Common myeloid progenitor, CD34-positive (primary cell): ENCODE measurements at regions not wholly inside any gene's neighbourhood (a gene's known extent, or its start where the extent isn't known, plus 50 kb on each side); places are given as distances from the start of the nearest gene placed in this dataset.

ENCODE experiments used
- CTCF ChIA-PET: fragments of 350-600 bp; sonication (Branson Sonifier 250); formaldehyde crosslinking; loops from one replicate; lab custom pipeline; 2021; ENCODE audit warnings: antibody characterized with exemption; lab: Charles Lee
- POLR2A ChIA-PET: fragments of 350-600 bp; sonication (Branson Sonifier 250); formaldehyde crosslinking; loops from one replicate; lab custom pipeline; 2021; ENCODE audit warnings: antibody characterized with exemption; lab: Charles Lee
- DNase-seq, 3 donors: peaks; one replicate each; pipeline versions ENCODE4 v3.0.0 to v3.0.0-alpha.2; 2013
- H3K27ac ChIP-seq, 2 experiments: 1 replicate in 1 of 2; 2 replicates in 1 of 2; pipeline ENCODE4 v1.7.0; 2013; ENCODE audit warnings: inconsistent platforms in 2 of 2, low read length in 2 of 2, mild to moderate bottlenecking in 2 of 2, low read depth in 1 of 2, moderate library complexity in 1 of 2; ENCODE audit not compliant: severe bottlenecking in 2 of 2, insufficient read depth in 1 of 2, poor library complexity in 1 of 2
- H3K27me3 ChIP-seq, 5 experiments: replicated peaks in 2 of 5; 1 replicate in 3 of 5; 2 replicates in 2 of 5; pipeline versions ENCODE4 v1.6.1 to v1.7.0; 2013; ENCODE audit warnings: low read length in 4 of 5, mild to moderate bottlenecking in 2 of 5, moderate library complexity in 2 of 5, inconsistent platforms in 1 of 5; ENCODE audit not compliant: insufficient read depth in 5 of 5, control insufficient read depth in 4 of 5
- H3K36me3 ChIP-seq, 4 experiments: 1 replicate in 2 of 4; 2 replicates in 2 of 4; pipeline versions ENCODE4 v1.6.1 to v1.7.0; 2013; ENCODE audit warnings: low read length in 3 of 4, control low read depth in 1 of 4, mild to moderate bottlenecking in 1 of 4; ENCODE audit not compliant: control insufficient read depth in 4 of 4, insufficient read depth in 4 of 4
- H3K4me1 ChIP-seq, 4 experiments: 1 replicate in 3 of 4; 2 replicates in 1 of 4; pipeline versions ENCODE4 v1.6.1 to v1.7.1; 2013; ENCODE audit warnings: low read length in 3 of 4, mild to moderate bottlenecking in 3 of 4, control low read depth in 1 of 4, inconsistent platforms in 1 of 4, moderate library complexity in 1 of 4; ENCODE audit not compliant: control insufficient read depth in 4 of 4, insufficient read depth in 4 of 4; ENCODE audit errors: control extremely low read depth in 1 of 4
- H3K4me3 ChIP-seq, 7 experiments: 1 replicate in 4 of 7; 2 replicates in 3 of 7; pipeline versions ENCODE4 v1.5.1 to v1.7.0; 2013; ENCODE audit warnings: mild to moderate bottlenecking in 7 of 7, low read length in 6 of 7, moderate library complexity in 6 of 7, inconsistent platforms in 2 of 7, low read depth in 2 of 7, control low read depth in 1 of 7; ENCODE audit not compliant: insufficient read depth in 4 of 7, control insufficient read depth in 1 of 7; ENCODE audit errors: extremely low read depth in 1 of 7
- H3K9me3 ChIP-seq, 5 experiments: 1 replicate in 4 of 5; 2 replicates in 1 of 5; pipeline versions ENCODE4 v1.6.1 to v1.7.1; 2013; ENCODE audit warnings: low read length in 4 of 5, mild to moderate bottlenecking in 2 of 5, inconsistent platforms in 1 of 5, low read depth in 1 of 5, moderate library complexity in 1 of 5; ENCODE audit not compliant: control insufficient read depth in 4 of 5, insufficient read depth in 2 of 5; ENCODE audit errors: control extremely low read depth in 1 of 5
- WGBS: methylation state at CpG from one replicate; pipeline ENCODE4 v1.1.5; 2013; ENCODE audit not compliant: insufficient coverage; 5-methylcytosine and 5-hydroxymethylcytosine counted together

GRCh38 chrX:113274345-113274744 lies 433.7 kb upstream of the AMOT start:
- ChIA-PET POLR2A (no interaction called here), CTCF (no interaction called here)
- no peaks in the 10 kb centered on the region for H3K27me3 ChIP-seq
- whole genome bisulfite sequencing = 60% methylated on average over 2 of the region's 5 CpGs
- H3K4me1 ChIP-seq = peaks cover 0 to 3% (median 0%) of the 10 kb centered on the region in 4 experiments
- no peak overlapping the region for H3K4me3 ChIP-seq
- DNase-seq = no peak
- H3K9me3 ChIP-seq = no peaks in the 10 kb centered on the region
- no peak overlapping the region for H3K27ac ChIP-seq
- no peaks in the 10 kb centered on the region for H3K36me3 ChIP-seq

GRCh38 chrX:113269203-113269602 lies 428.6 kb upstream of the AMOT start:
- Histone ChIP-seq H3K27me3 (peaks cover 0 to 2% (median 0%) of the 10 kb centered on the region in 5 experiments), H3K27ac (no peak overlapping the region), H3K4me1 (peaks cover 0 to 2% (median 0%) of the 10 kb centered on the region in 4 experiments), H3K9me3 (no peaks in the 10 kb centered on the region), H3K4me3 (no peak overlapping the region), H3K36me3 (no peaks in the 10 kb centered on the region)
- DNase-seq = no peak
- POLR2A ChIA-PET = no interaction called here
- CTCF ChIA-PET = no interaction called here

GRCh38 chrX:113260474-113260873 lies 419.8 kb upstream of the AMOT start:
- Histone ChIP-seq H3K9me3 (no peaks in the 10 kb centered on the region), H3K27me3 (no peaks in the 10 kb centered on the region), H3K4me1 (no peaks in the 10 kb centered on the region), H3K27ac (no peak overlapping the region), H3K4me3 (no peak overlapping the region), H3K36me3 (no peaks in the 10 kb centered on the region)
- DNase-seq = no peak
- POLR2A ChIA-PET = no interaction called here
- CTCF ChIA-PET = no interaction called here
- 72% methylated on average over 3 of the region's 3 CpGs for WGBS

- peaks cover 0 to 1% (median 0%) of the 10 kb centered on the region in 5 experiments for H3K9me3 ChIP-seq
- no peaks in the 10 kb centered on the region for H3K36me3 ChIP-seq
- H3K4me3 ChIP-seq = no peak overlapping the region
- no peaks in the 10 kb centered on the region for H3K4me1 ChIP-seq
- ChIA-PET POLR2A (no interaction called here), CTCF (no interaction called here)
- no peak for DNase-seq
- H3K27ac ChIP-seq = no peak overlapping the region
- peaks cover 0 to 2% (median 0%) of the 10 kb centered on the region in 5 experiments for H3K27me3 ChIP-seq
- WGBS = 60% methylated on average over 1 of the region's 3 CpGs
Observed at GRCh38 chrX:113222305-113222704, 381.7 kb upstream of the AMOT start.

- 94% methylated on average over 9 of the region's 9 CpGs for WGBS
- peaks cover 0 to 6% (median 0%) of the 10 kb centered on the region in 5 experiments for H3K9me3 ChIP-seq
- no peak overlapping the region for H3K4me3 ChIP-seq
- ChIA-PET POLR2A (no interaction called here), CTCF (no interaction called here)
- H3K27ac ChIP-seq = no peak overlapping the region
- DNase-seq = no peak
- H3K36me3 ChIP-seq = no peaks in the 10 kb centered on the region
- no peaks in the 10 kb centered on the region for H3K27me3 ChIP-seq
- H3K4me1 ChIP-seq = no peaks in the 10 kb centered on the region
Observed at GRCh38 chrX:113212052-113212451, 371.4 kb upstream of the AMOT start.

GRCh38 chrX:113202601-113203000 lies 362.0 kb upstream of the AMOT start:
- H3K36me3 ChIP-seq = no peaks in the 10 kb centered on the region
- peaks cover 0 to 2% (median 0%) of the 10 kb centered on the region in 5 experiments for H3K9me3 ChIP-seq
- no peaks in the 10 kb centered on the region for H3K27me3 ChIP-seq
- no peak for DNase-seq
- no peaks in the 10 kb centered on the region for H3K4me1 ChIP-seq
- no peak overlapping the region for H3K4me3 ChIP-seq
- 50% methylated on average over 1 of the region's 5 CpGs for whole genome bisulfite sequencing
- H3K27ac ChIP-seq = no peak overlapping the region
- POLR2A ChIA-PET = no interaction called here
- CTCF ChIA-PET = no interaction called here

- Histone ChIP-seq H3K9me3 (no peaks in the 10 kb centered on the region), H3K27ac (no peak overlapping the region), H3K27me3 (no peaks in the 10 kb centered on the region), H3K4me1 (no peaks in the 10 kb centered on the region), H3K36me3 (no peaks in the 10 kb centered on the region), H3K4me3 (no peak overlapping the region)
- ChIA-PET POLR2A (no interaction called here), CTCF (no interaction called here)
- WGBS = 90% methylated on average over 2 of the region's 3 CpGs
- no peak for DNase-seq
Observed at GRCh38 chrX:113195949-113196348, 355.3 kb upstream of the AMOT start.
